B cell (primary cell): ENCODE measurements at regions not wholly inside any gene's neighbourhood (a gene's known extent, or its start where the extent isn't known, plus 50 kb on each side); places are given as distances from the start of the nearest gene placed in this dataset.

Experiments
- ATAC-seq: fragments of 200-7000 bp; cut with Tn5 transposase; one replicate; pipeline ENCODE4 v1.10.0; 2021; ENCODE audit warnings: low read depth, mild to moderate bottlenecking, moderate number of reproducible peaks, moderate library complexity
- CTCF ChIA-PET: fragments of 350-600 bp; sonication (Branson Sonifier 250); formaldehyde crosslinking; loops from one replicate; lab custom pipeline; 2021; ENCODE audit warnings: antibody characterized with exemption, inconsistent platforms; lab: Charles Lee
- POLR2A ChIA-PET: fragments of 350-600 bp; sonication (Branson Sonifier 250); formaldehyde crosslinking; loops from one replicate; lab custom pipeline; 2021; ENCODE audit warnings: antibody characterized with exemption; lab: Charles Lee
- DNase-seq: peaks from one replicate; pipeline ENCODE4 v3.0.0; 2013
- H2AFZ ChIP-seq: 2 replicates; pipeline ENCODE4 v1.6.1; 2012; ENCODE audit warnings: mild to moderate bottlenecking, low read depth, low read length; ENCODE audit not compliant: insufficient read depth, poor library complexity, severe bottlenecking
- H3K27ac ChIP-seq, 2 donors: 1 replicate in 1 of 2; 2 replicates in 1 of 2; pipeline ENCODE4 v1.5.1; 2012 to 2013; ENCODE audit warnings: low read length in 2 of 2, mild to moderate bottlenecking in 2 of 2, moderate library complexity in 1 of 2
- H3K27me3 ChIP-seq, 4 experiments: fragments of 200-600 bp in 1 of 4; sonication (generic) in 1 of 4; replicated peaks in 1 of 4; 1 replicate in 2 of 4; 2 replicates in 2 of 4; pipeline versions ENCODE4 v1.6.1 to v1.7.0; 2013 to 2016; ENCODE audit warnings: low read length in 3 of 4, mild to moderate bottlenecking in 2 of 4, mixed read lengths in 1 of 4, moderate library complexity in 1 of 4; ENCODE audit not compliant: insufficient read depth in 4 of 4, control insufficient read depth in 3 of 4; ENCODE audit errors: control extremely low read depth in 1 of 4
- H3K36me3 ChIP-seq, 2 experiments: replicated peaks in 1 of 2; 1 replicate in 1 of 2; 2 replicates in 1 of 2; pipeline versions ENCODE4 v1.6.1 to v1.7.1; 2013; ENCODE audit warnings: low read length in 1 of 2; ENCODE audit not compliant: insufficient read depth in 2 of 2, control insufficient read depth in 1 of 2; ENCODE audit errors: control extremely low read depth in 1 of 2, extremely low read depth in 1 of 2
- H3K4me1 ChIP-seq, 2 donors: fragments of 200-600 bp in 1 of 2; sonication (generic) in 1 of 2; 1 replicate in 1 of 2; 2 replicates in 1 of 2; pipeline versions ENCODE4 v1.5.1 to v1.6.1; 2013 to 2017; ENCODE audit warnings: low read length in 2 of 2; ENCODE audit not compliant: control insufficient read depth in 2 of 2, insufficient read depth in 2 of 2
- H3K4me2 ChIP-seq: replicated peaks from 2 replicates; pipeline ENCODE3; 2012; ENCODE audit warnings: mild to moderate bottlenecking, low read depth, low read length; ENCODE audit not compliant: poor library complexity, severe bottlenecking
- H3K4me3 ChIP-seq, 5 experiments: fragments of 200-600 bp in 1 of 5; sonication (generic) in 1 of 5; 1 replicate in 3 of 5; 2 replicates in 2 of 5; pipeline versions ENCODE4 v1.5.1 to v1.7.0; 2011 to 2016; ENCODE audit warnings: low read length in 4 of 5, mild to moderate bottlenecking in 4 of 5, low read depth in 2 of 5, control low read depth in 1 of 5, moderate library complexity in 1 of 5; ENCODE audit not compliant: insufficient read depth in 1 of 5; ENCODE audit errors: control extremely low read depth in 1 of 5, extremely low read depth in 1 of 5
- H3K79me2 ChIP-seq: fragments of 200-600 bp; sonication (generic); one replicate; pipeline ENCODE4 v1.6.0; 2016; ENCODE audit warnings: low read length; ENCODE audit not compliant: control insufficient read depth, insufficient read depth
- H3K9ac ChIP-seq: fragments of 200-600 bp; sonication (generic); 2 replicates; pipeline ENCODE4 v1.6.1; 2017; ENCODE audit warnings: mild to moderate bottlenecking, low read length, moderate library complexity
- H3K9me3 ChIP-seq, 3 donors: one replicate each; pipeline versions ENCODE4 v1.6.1 to v1.7.1; 2013; ENCODE audit warnings: low read length in 2 of 3; ENCODE audit not compliant: control insufficient read depth in 2 of 3, insufficient read depth in 1 of 3; ENCODE audit errors: control extremely low read depth in 1 of 3
- H4K20me1 ChIP-seq: 2 replicates; pipeline ENCODE4 v1.6.0; 2012; ENCODE audit warnings: mild to moderate bottlenecking, low read length; ENCODE audit not compliant: insufficient read depth, control insufficient read depth, poor library complexity, severe bottlenecking
- H3K27ac Mint-ChIP-seq: one replicate; pipeline ENCODE4 v1.8.0; 2021; ENCODE audit warnings: mixed read lengths
- H3K27me3 Mint-ChIP-seq: one replicate; pipeline ENCODE4 v1.8.0; 2021; ENCODE audit warnings: mixed read lengths
- H3K4me1 Mint-ChIP-seq: one replicate; pipeline ENCODE4 v1.8.0; 2021; ENCODE audit warnings: mixed read lengths
- H3K4me3 Mint-ChIP-seq: one replicate; pipeline ENCODE4 v1.8.0; 2021; ENCODE audit warnings: mixed read lengths
- H3K9me3 Mint-ChIP-seq: one replicate; pipeline ENCODE4 v1.8.0; 2022; ENCODE audit warnings: mixed read lengths; ENCODE audit not compliant: insufficient read depth
- EZH2 ChIP-seq: IDR thresholded peaks from 2 replicates; pipeline ENCODE4 v1.6.1; 2012; ENCODE audit warnings: borderline replicate concordance, low read depth, mild to moderate bottlenecking, moderate library complexity, low read length; ENCODE audit not compliant: insufficient read depth, poor library complexity, severe bottlenecking
- WGBS: methylation state at CpG from one replicate; pipeline ENCODE4 v1.1.5; 2013; ENCODE audit warnings: missing lambda C conversion rate; ENCODE audit not compliant: insufficient coverage; 5-methylcytosine and 5-hydroxymethylcytosine counted together
- intact Hi-C: fragments of 100-400 bp; cut with micrococcal nuclease; formaldehyde crosslinking; loops from one replicate; pipeline ENCODE4 v1.10.0; 2022
- TF ChIP-seq, protein P1 (sequence below): fragments of 200-600 bp; IDR thresholded peaks from one replicate; pipeline ENCODE4 v1.8.0; 2022; ENCODE audit warnings: antibody characterized with exemption, mild to moderate bottlenecking

- Mint-ChIP-seq H3K27me3 (peaks cover 6% of the 10 kb centered on the region), H3K4me3 (no peak overlapping the region), H3K27ac (no peak overlapping the region), H3K4me1 (no peaks in the 10 kb centered on the region), H3K9me3 (no peaks in the 10 kb centered on the region)
- ChIA-PET CTCF (no interaction called here), POLR2A (no interaction called here)
- Histone ChIP-seq H3K79me2 (no peaks in the 10 kb centered on the region), H3K36me3 (no peaks in the 10 kb centered on the region), H4K20me1 (no peaks in the 10 kb centered on the region), H3K27ac (no peak overlapping the region), H3K4me1 (no peaks in the 10 kb centered on the region), H3K4me3 (no peak overlapping the region), H3K4me2 (no peak overlapping the region), H2AFZ (no peak overlapping the region), H3K9ac (no peak overlapping the region), H3K9me3 (no peaks in the 10 kb centered on the region), H3K27me3 (peaks cover 0 to 4% (median 0%) of the 10 kb centered on the region in 4 experiments)
- no peak for TF ChIP-seq EZH2
- TF ChIP-seq, protein P1, sequence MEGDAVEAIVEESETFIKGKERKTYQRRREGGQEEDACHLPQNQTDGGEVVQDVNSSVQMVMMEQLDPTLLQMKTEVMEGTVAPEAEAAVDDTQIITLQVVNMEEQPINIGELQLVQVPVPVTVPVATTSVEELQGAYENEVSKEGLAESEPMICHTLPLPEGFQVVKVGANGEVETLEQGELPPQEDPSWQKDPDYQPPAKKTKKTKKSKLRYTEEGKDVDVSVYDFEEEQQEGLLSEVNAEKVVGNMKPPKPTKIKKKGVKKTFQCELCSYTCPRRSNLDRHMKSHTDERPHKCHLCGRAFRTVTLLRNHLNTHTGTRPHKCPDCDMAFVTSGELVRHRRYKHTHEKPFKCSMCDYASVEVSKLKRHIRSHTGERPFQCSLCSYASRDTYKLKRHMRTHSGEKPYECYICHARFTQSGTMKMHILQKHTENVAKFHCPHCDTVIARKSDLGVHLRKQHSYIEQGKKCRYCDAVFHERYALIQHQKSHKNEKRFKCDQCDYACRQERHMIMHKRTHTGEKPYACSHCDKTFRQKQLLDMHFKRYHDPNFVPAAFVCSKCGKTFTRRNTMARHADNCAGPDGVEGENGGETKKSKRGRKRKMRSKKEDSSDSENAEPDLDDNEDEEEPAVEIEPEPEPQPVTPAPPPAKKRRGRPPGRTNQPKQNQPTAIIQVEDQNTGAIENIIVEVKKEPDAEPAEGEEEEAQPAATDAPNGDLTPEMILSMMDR, result no peak
- intact Hi-C loops, result no loop called here
- DNase-seq (no peak), ATAC-seq (no peak)
- WGBS, result 90% methylated on average over 12 of the region's 12 CpGs
These were observed 67.8 kb downstream of the SHANK2 start for GRCh38 chr11:71184421-71185210.

DNA sequence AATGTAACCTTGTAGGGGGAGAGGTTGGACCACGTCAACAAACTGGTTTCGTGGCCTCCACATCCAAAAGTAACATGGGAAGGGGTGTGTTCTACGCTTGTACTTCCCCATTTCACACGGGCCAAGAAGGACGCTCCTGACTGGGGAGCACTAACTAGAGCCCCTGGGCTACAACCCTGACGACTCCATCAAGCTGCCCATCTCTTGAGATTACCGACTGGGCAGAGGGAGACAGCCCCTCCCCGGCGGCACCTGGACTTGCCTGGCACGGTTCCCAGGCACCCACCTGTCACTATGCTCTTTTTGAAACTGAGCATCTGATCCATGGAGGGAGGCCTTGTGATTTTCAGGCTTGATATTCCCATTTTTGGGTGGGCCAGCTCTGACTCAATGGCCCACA, 68.5 kb downstream of the SHANK2 start:
- H3K4me3 ChIP-seq, result no peak overlapping the region
- no peak overlapping the region for H3K27ac ChIP-seq
- H3K4me2 ChIP-seq, result no peak overlapping the region
- DNase-seq (no peak), ATAC-seq (no peak)
- H3K4me1 ChIP-seq, result no peaks in the 10 kb centered on the region
- no peaks in the 10 kb centered on the region for H3K36me3 ChIP-seq
- intact Hi-C loops, result no loop called here
- H3K4me3 Mint-ChIP-seq, result no peak overlapping the region
- 84% methylated on average over 9 of the region's 10 CpGs for WGBS
- H2AFZ ChIP-seq, result no peak overlapping the region
- no peaks in the 10 kb centered on the region for H3K9me3 Mint-ChIP-seq
- no peaks in the 10 kb centered on the region for H3K9me3 ChIP-seq
- no peak overlapping the region for H3K27ac Mint-ChIP-seq
- TF ChIP-seq, protein P1, result no peak
- no peak for TF ChIP-seq EZH2
- H3K27me3 Mint-ChIP-seq, result peaks cover 6% of the 10 kb centered on the region
- H3K4me1 Mint-ChIP-seq, result no peaks in the 10 kb centered on the region
- H3K79me2 ChIP-seq, result no peaks in the 10 kb centered on the region
- peaks cover 0 to 6% (median 0%) of the 10 kb centered on the region in 4 experiments for H3K27me3 ChIP-seq
- CTCF ChIA-PET, result no interaction called here
- no peaks in the 10 kb centered on the region for H4K20me1 ChIP-seq
- no peak overlapping the region for H3K9ac ChIP-seq
- POLR2A ChIA-PET, result no interaction called here
